ENCODE measurements at regions not wholly inside any gene's neighbourhood (a gene's known extent, or its start where the extent isn't known, plus 50 kb on each side); places are given as distances from the start of the nearest gene placed in this dataset. TPM values are rescaled to one million over a fixed set of nuclear protein-coding genes. Genes with fewer than 3 reads are reported as not detected.

DNA sequence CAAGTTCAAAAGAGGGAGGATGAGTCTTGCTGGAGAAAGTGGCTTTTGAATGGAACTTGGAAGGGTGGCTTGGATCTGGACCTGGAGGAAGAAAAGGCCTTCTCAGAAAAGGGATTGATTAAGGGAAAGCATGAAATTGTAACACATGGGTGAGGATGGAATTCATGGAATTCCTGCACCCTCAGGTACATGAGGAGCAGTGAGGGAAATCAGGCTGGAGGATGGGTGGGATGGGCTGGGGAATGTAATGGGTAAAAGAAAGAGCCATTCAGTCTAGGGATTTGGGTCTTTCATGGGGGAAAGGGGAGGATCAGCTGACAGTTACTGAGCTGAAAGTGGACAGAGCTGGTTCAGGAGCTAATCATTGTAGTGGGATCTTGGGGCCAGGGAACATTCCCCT is 51.2 kb upstream of the HAAO start:
- Histone ChIP-seq H3K9me3 (ENCODE audit: control insufficient read depth, insufficient read depth, low read length) (no peaks in the 10 kb centered on the region), H3K27me3 (ENCODE audit: control insufficient read depth, insufficient read depth, low read length) (no peaks in the 10 kb centered on the region), H3K27ac (ENCODE audit: low read depth, low read length) (no peak overlapping the region), H3K4me3 (ENCODE audit: low read depth, low read length) (no peak overlapping the region)
- no peak for DNase-seq (ENCODE audit: low read depth, low spot score)
- TF ChIP-seq, protein P1, sequence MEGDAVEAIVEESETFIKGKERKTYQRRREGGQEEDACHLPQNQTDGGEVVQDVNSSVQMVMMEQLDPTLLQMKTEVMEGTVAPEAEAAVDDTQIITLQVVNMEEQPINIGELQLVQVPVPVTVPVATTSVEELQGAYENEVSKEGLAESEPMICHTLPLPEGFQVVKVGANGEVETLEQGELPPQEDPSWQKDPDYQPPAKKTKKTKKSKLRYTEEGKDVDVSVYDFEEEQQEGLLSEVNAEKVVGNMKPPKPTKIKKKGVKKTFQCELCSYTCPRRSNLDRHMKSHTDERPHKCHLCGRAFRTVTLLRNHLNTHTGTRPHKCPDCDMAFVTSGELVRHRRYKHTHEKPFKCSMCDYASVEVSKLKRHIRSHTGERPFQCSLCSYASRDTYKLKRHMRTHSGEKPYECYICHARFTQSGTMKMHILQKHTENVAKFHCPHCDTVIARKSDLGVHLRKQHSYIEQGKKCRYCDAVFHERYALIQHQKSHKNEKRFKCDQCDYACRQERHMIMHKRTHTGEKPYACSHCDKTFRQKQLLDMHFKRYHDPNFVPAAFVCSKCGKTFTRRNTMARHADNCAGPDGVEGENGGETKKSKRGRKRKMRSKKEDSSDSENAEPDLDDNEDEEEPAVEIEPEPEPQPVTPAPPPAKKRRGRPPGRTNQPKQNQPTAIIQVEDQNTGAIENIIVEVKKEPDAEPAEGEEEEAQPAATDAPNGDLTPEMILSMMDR (IDR thresholded peaks at IDR 0.05; ENCODE audit: low read depth, low read length): no peak
- ChIA-PET POLR2A (no interaction called here), CTCF (no interaction called here)

DNA sequence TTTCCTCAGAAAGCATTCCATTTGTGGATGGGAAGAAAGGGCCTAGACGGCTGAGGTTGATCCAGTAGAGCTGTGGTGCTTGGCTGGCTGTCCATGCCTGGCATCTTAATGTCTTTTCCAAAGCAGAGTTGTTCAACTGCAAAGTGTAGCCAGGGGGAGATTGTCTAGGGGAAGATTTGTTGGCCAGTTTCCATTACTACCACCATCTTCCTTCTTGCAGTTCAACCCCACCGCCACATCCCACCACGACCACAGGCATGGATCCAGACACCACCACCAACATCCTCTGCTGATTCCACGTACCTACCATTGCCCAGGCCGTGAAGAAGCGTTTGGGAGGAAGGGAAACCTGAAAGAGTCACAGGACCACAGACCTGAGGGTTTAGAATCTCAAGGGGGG is 50.7 kb upstream of the HAAO start:
- H3K4me3 ChIP-seq (ENCODE audit: low read depth, low read length): no peak overlapping the region
- DNase-seq (ENCODE audit: low read depth, low spot score): no peak
- CTCF ChIA-PET: no interaction called here
- TF ChIP-seq, protein P1 (IDR thresholded peaks at IDR 0.05; ENCODE audit: low read depth, low read length): no peak
- no peak overlapping the region for H3K27ac ChIP-seq (ENCODE audit: low read depth, low read length)
- no peaks in the 10 kb centered on the region for H3K9me3 ChIP-seq (ENCODE audit: control insufficient read depth, insufficient read depth, low read length)
- POLR2A ChIA-PET: no interaction called here
- H3K27me3 ChIP-seq (ENCODE audit: control insufficient read depth, insufficient read depth, low read length): no peaks in the 10 kb centered on the region

DNA sequence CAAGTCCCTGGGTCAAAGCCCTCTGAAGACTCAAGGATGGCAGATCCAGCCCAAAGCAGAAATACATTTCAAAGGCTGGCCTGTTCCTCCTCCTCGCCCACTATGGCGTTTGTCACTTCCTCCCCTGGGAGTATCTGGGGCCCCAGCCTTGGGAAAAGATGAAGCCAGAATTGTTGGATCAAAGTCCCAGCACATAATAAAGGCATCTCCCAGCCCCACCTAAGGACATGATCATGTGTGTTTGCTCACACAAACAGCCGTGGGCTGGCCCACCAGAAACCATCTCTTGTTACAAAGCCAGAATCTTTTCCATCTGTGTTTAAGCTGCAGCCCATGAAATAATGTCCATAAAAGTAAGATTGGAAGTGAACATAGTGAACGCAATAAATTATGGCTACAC is 50.1 kb upstream of the HAAO start:
- POLR2A ChIA-PET: no interaction called here
- Histone ChIP-seq H3K9me3 (ENCODE audit: control insufficient read depth, insufficient read depth, low read length) (peaks cover 3% of the 10 kb centered on the region; the same call in 1 of the 2 replicates), H3K4me3 (ENCODE audit: low read depth, low read length) (no peak overlapping the region), H3K27ac (ENCODE audit: low read depth, low read length) (no peak overlapping the region), H3K27me3 (ENCODE audit: control insufficient read depth, insufficient read depth, low read length) (no peaks in the 10 kb centered on the region)
- CTCF ChIA-PET: interaction anchor here (0.6 kb wide), 1 partner anchor 14 kb away, joined by 3 read pairs; no protein-coding TSS in a partner anchor
- no peak for DNase-seq (ENCODE audit: low read depth, low spot score)
- TF ChIP-seq, protein P1 (IDR thresholded peaks at IDR 0.05; ENCODE audit: low read depth, low read length): no peak

Small RNA genes in the stretch of these regions (small RNA-seq; reads per million reads assigned to genes)
- gene RNU6-242P (ENCODE audit: insufficient read length, low read depth): not detected

All from AG04450 (cell line).